ENCODE measurements at regions not wholly inside any gene's neighbourhood (a gene's known extent, or its start where the extent isn't known, plus 50 kb on each side); places are given as distances from the start of the nearest gene placed in this dataset.

- TF ChIP-seq, protein P1, sequence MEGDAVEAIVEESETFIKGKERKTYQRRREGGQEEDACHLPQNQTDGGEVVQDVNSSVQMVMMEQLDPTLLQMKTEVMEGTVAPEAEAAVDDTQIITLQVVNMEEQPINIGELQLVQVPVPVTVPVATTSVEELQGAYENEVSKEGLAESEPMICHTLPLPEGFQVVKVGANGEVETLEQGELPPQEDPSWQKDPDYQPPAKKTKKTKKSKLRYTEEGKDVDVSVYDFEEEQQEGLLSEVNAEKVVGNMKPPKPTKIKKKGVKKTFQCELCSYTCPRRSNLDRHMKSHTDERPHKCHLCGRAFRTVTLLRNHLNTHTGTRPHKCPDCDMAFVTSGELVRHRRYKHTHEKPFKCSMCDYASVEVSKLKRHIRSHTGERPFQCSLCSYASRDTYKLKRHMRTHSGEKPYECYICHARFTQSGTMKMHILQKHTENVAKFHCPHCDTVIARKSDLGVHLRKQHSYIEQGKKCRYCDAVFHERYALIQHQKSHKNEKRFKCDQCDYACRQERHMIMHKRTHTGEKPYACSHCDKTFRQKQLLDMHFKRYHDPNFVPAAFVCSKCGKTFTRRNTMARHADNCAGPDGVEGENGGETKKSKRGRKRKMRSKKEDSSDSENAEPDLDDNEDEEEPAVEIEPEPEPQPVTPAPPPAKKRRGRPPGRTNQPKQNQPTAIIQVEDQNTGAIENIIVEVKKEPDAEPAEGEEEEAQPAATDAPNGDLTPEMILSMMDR (IDR thresholded peaks at IDR 0.05) = no peak
- TF ChIP-seq EZH2 (IDR thresholded peaks at IDR 0.05; ENCODE audit: borderline replicate concordance, insufficient read depth, low read depth, low read length, poor library complexity, severe bottlenecking) = no peak
Observed at GRCh38 chr22:34122042-34122441, 201.8 kb upstream of the LARGE1 start.

Measured in B cell (primary cell).